CD8-positive, alpha-beta memory T cell (primary cell): ENCODE measurements at regions not wholly inside any gene's neighbourhood (a gene's known extent, or its start where the extent isn't known, plus 50 kb on each side); places are given as distances from the start of the nearest gene placed in this dataset.

Experiments
- CTCF ChIA-PET: fragments of 350-600 bp; sonication (Branson Sonifier 250); formaldehyde crosslinking; loops from one replicate; lab custom pipeline; 2021; ENCODE audit warnings: antibody characterized with exemption; lab: Charles Lee
- POLR2A ChIA-PET: fragments of 350-600 bp; sonication (Branson Sonifier 250); formaldehyde crosslinking; loops from one replicate; lab custom pipeline; 2021; ENCODE audit warnings: antibody characterized with exemption; lab: Charles Lee
- DNase-seq, 5 donors: peaks; one replicate each; pipeline versions ENCODE4 v3.0.0 to v3.0.0-alpha.2; 2020 to 2022; ENCODE audit warnings: mixed read lengths in 1 of 5
- H3K27ac ChIP-seq: one replicate; pipeline ENCODE4 v1.7.0; 2013; ENCODE audit warnings: low read depth, mild to moderate bottlenecking, low read length, moderate library complexity
- H3K27me3 ChIP-seq: 2 replicates; pipeline ENCODE4 v1.7.0; 2013; ENCODE audit warnings: low read length, mild to moderate bottlenecking; ENCODE audit not compliant: insufficient read depth, poor library complexity, severe bottlenecking
- H3K36me3 ChIP-seq: 2 replicates; pipeline ENCODE4 v1.7.0; 2013; ENCODE audit warnings: mild to moderate bottlenecking, low read length, moderate library complexity; ENCODE audit not compliant: insufficient read depth
- H3K4me1 ChIP-seq: 2 replicates; pipeline ENCODE4 v1.7.0; 2013; ENCODE audit warnings: mild to moderate bottlenecking, low read length, moderate library complexity; ENCODE audit not compliant: insufficient read depth
- H3K4me3 ChIP-seq: 2 replicates; pipeline ENCODE4 v1.7.0; 2013; ENCODE audit warnings: mild to moderate bottlenecking, low read length
- H3K9me3 ChIP-seq: 2 replicates; pipeline ENCODE4 v1.7.0; 2013; ENCODE audit warnings: mild to moderate bottlenecking, low read length
- H3K27ac Mint-ChIP-seq, 8 donors: one replicate each; pipeline ENCODE4 v1.8.0; 2020 to 2021; ENCODE audit warnings: mixed read lengths in 8 of 8, mild to moderate bottlenecking in 6 of 8, inconsistent platforms in 3 of 8, moderate library complexity in 3 of 8
- H3K27me3 Mint-ChIP-seq, 2 donors: one replicate each; pipeline ENCODE4 v1.8.0; 2020 to 2021; ENCODE audit warnings: mixed read lengths in 2 of 2, mild to moderate bottlenecking in 1 of 2, moderate library complexity in 1 of 2
- H3K36me3 Mint-ChIP-seq, 3 donors: one replicate each; pipeline ENCODE4 v1.8.0; 2020 to 2021; ENCODE audit warnings: mixed read lengths in 3 of 3, inconsistent platforms in 1 of 3, mild to moderate bottlenecking in 1 of 3
- H3K4me1 Mint-ChIP-seq, 3 donors: one replicate each; pipeline ENCODE4 v1.8.0; 2020 to 2021; ENCODE audit warnings: mixed read lengths in 3 of 3, inconsistent platforms in 1 of 3, mild to moderate bottlenecking in 1 of 3
- H3K4me3 Mint-ChIP-seq, 7 donors: one replicate each; pipeline ENCODE4 v1.8.0; 2020 to 2021; ENCODE audit warnings: mixed read lengths in 7 of 7, mild to moderate bottlenecking in 6 of 7, moderate library complexity in 4 of 7, inconsistent platforms in 2 of 7
- H3K9me3 Mint-ChIP-seq, 5 donors: one replicate each; pipeline ENCODE4 v1.8.0; 2020 to 2022; ENCODE audit warnings: mixed read lengths in 5 of 5, mild to moderate bottlenecking in 3 of 5, moderate library complexity in 2 of 5, inconsistent platforms in 1 of 5

GRCh38 chr18:62442391-62442790 is 80.4 kb upstream of the ZCCHC2 start:
- ChIA-PET CTCF (no interaction called here), POLR2A (no interaction called here)
- Histone ChIP-seq H3K27me3 (no peaks in the 10 kb centered on the region), H3K36me3 (no peaks in the 10 kb centered on the region), H3K27ac (no peak overlapping the region), H3K4me1 (no peaks in the 10 kb centered on the region), H3K9me3 (no peaks in the 10 kb centered on the region), H3K4me3 (no peak overlapping the region)
- no peaks in the 10 kb centered on the region for H3K36me3 Mint-ChIP-seq
- H3K4me1 Mint-ChIP-seq, result no peaks in the 10 kb centered on the region
- H3K27me3 Mint-ChIP-seq, result peaks cover 6 to 21% of the 10 kb centered on the region in 2 donors
- no peak overlapping the region for H3K27ac Mint-ChIP-seq
- no peak overlapping the region for H3K4me3 Mint-ChIP-seq
- DNase-seq, result no peak
- no peaks in the 10 kb centered on the region for H3K9me3 Mint-ChIP-seq

GRCh38 chr18:62445386-62445917 is 77.4 kb upstream of the ZCCHC2 start:
- H3K36me3 Mint-ChIP-seq, result no peaks in the 10 kb centered on the region
- H3K4me3 Mint-ChIP-seq, result no peak overlapping the region
- peaks cover 3 to 15% of the 10 kb centered on the region in 2 donors for H3K27me3 Mint-ChIP-seq
- CTCF ChIA-PET, result interaction anchor here (0.9 to 1.4 kb wide), 4 partner anchors 10 to 141 kb away, joined by 3 to 4 read pairs (median 3); no protein-coding TSS in a partner anchor
- H3K9me3 Mint-ChIP-seq, result peaks cover 0 to 2% (median 0%) of the 10 kb centered on the region in 5 donors
- no peak overlapping the region for H3K4me3 ChIP-seq
- H3K36me3 ChIP-seq, result no peaks in the 10 kb centered on the region
- H3K27ac Mint-ChIP-seq, result no peak overlapping the region
- H3K4me1 Mint-ChIP-seq, result no peaks in the 10 kb centered on the region
- no peak for DNase-seq
- POLR2A ChIA-PET, result no interaction called here
- no peaks in the 10 kb centered on the region for H3K4me1 ChIP-seq
- no peak overlapping the region for H3K27ac ChIP-seq
- no peaks in the 10 kb centered on the region for H3K27me3 ChIP-seq
- H3K9me3 ChIP-seq, result no peaks in the 10 kb centered on the region

GRCh38 chr18:62446511-62446910 is 76.3 kb upstream of the ZCCHC2 start:
- Mint-ChIP-seq H3K4me1 (no peaks in the 10 kb centered on the region), H3K36me3 (no peaks in the 10 kb centered on the region), H3K4me3 (no peak overlapping the region), H3K27ac (no peak overlapping the region), H3K9me3 (peaks cover 0 to 2% (median 0%) of the 10 kb centered on the region in 5 donors), H3K27me3 (peaks cover 0 to 13% of the 10 kb centered on the region in 2 donors)
- Histone ChIP-seq H3K4me1 (no peaks in the 10 kb centered on the region), H3K27me3 (no peaks in the 10 kb centered on the region), H3K27ac (no peak overlapping the region), H3K9me3 (no peaks in the 10 kb centered on the region), H3K4me3 (no peak overlapping the region), H3K36me3 (no peaks in the 10 kb centered on the region)
- DNase-seq, result no peak
- POLR2A ChIA-PET, result no interaction called here
- CTCF ChIA-PET, result interaction anchor here (0.9 to 1.4 kb wide), 3 partner anchors 21 to 140 kb away, joined by 3 to 4 read pairs (median 3); no protein-coding TSS in a partner anchor

GRCh38 chr18:62447652-62448051 is 75.2 kb upstream of the ZCCHC2 start:
- no peak for DNase-seq
- ChIA-PET POLR2A (no interaction called here), CTCF (no interaction called here)
- H3K36me3 Mint-ChIP-seq, result no peaks in the 10 kb centered on the region
- peaks cover 0 to 5% of the 10 kb centered on the region in 2 donors for H3K27me3 Mint-ChIP-seq
- peaks cover 0 to 2% (median 0%) of the 10 kb centered on the region in 5 donors for H3K9me3 Mint-ChIP-seq
- no peak overlapping the region for H3K4me3 Mint-ChIP-seq
- Histone ChIP-seq H3K9me3 (no peaks in the 10 kb centered on the region), H3K4me3 (no peak overlapping the region), H3K4me1 (no peaks in the 10 kb centered on the region), H3K27ac (no peak overlapping the region), H3K36me3 (no peaks in the 10 kb centered on the region), H3K27me3 (no peaks in the 10 kb centered on the region)
- no peak overlapping the region for H3K27ac Mint-ChIP-seq
- peaks cover 4 to 5% (median 4%) of the 10 kb centered on the region in 3 donors for H3K4me1 Mint-ChIP-seq

GRCh38 chr18:62448426-62448825 is 74.4 kb upstream of the ZCCHC2 start:
- no peak overlapping the region for H3K4me3 Mint-ChIP-seq
- no peak overlapping the region for H3K4me3 ChIP-seq
- no peak overlapping the region for H3K27ac Mint-ChIP-seq
- peaks cover 0 to 2% of the 10 kb centered on the region in 2 donors for H3K27me3 Mint-ChIP-seq
- H3K36me3 Mint-ChIP-seq, result no peaks in the 10 kb centered on the region
- H3K36me3 ChIP-seq, result no peaks in the 10 kb centered on the region
- no peak for DNase-seq
- peaks cover 0 to 2% (median 0%) of the 10 kb centered on the region in 5 donors for H3K9me3 Mint-ChIP-seq
- no peak overlapping the region for H3K27ac ChIP-seq
- ChIA-PET POLR2A (no interaction called here), CTCF (interaction anchor here (1.3 kb wide), 1 partner anchor 135 kb away, joined by 3 read pairs; no protein-coding TSS in a partner anchor)
- no peaks in the 10 kb centered on the region for H3K4me1 ChIP-seq
- H3K27me3 ChIP-seq, result no peaks in the 10 kb centered on the region
- peaks cover 4 to 6% (median 5%) of the 10 kb centered on the region in 3 donors for H3K4me1 Mint-ChIP-seq
- H3K9me3 ChIP-seq, result no peaks in the 10 kb centered on the region

GRCh38 chr18:62449490-62450104 is 73.2 kb upstream of the ZCCHC2 start:
- ChIA-PET CTCF (interaction anchor here (1.3 kb wide), 1 partner anchor 134 kb away, joined by 3 read pairs; no protein-coding TSS in a partner anchor), POLR2A (no interaction called here)
- H3K27ac Mint-ChIP-seq, result no peak overlapping the region

GRCh38 chr18:62450175-62450545 is 72.7 kb upstream of the ZCCHC2 start:
- ChIA-PET POLR2A (no interaction called here), CTCF (no interaction called here)
- no peak overlapping the region for H3K27ac ChIP-seq
- H3K36me3 Mint-ChIP-seq, result no peaks in the 10 kb centered on the region
- no peak overlapping the region for H3K4me3 Mint-ChIP-seq
- peaks cover 4 to 6% (median 5%) of the 10 kb centered on the region in 3 donors for H3K4me1 Mint-ChIP-seq
- DNase-seq, result no peak
- no peaks in the 10 kb centered on the region for H3K4me1 ChIP-seq
- peaks cover 0 to 2% (median 0%) of the 10 kb centered on the region in 5 donors for H3K9me3 Mint-ChIP-seq
- no peak overlapping the region for H3K4me3 ChIP-seq
- H3K36me3 ChIP-seq, result no peaks in the 10 kb centered on the region
- peaks cover 4% of the 10 kb centered on the region for H3K27me3 ChIP-seq
- H3K9me3 ChIP-seq, result no peaks in the 10 kb centered on the region
- no peak overlapping the region for H3K27ac Mint-ChIP-seq
- H3K27me3 Mint-ChIP-seq, result peaks cover 0 to 18% of the 10 kb centered on the region in 2 donors

More at GRCh38 chr18:62449490-62450104, 73.2 kb upstream of the ZCCHC2 start:
- peaks cover 0 to 12% of the 10 kb centered on the region in 2 donors for H3K27me3 Mint-ChIP-seq
- Histone ChIP-seq H3K4me3 (no peak overlapping the region), H3K36me3 (no peaks in the 10 kb centered on the region), H3K9me3 (no peaks in the 10 kb centered on the region), H3K27ac (no peak overlapping the region), H3K4me1 (no peaks in the 10 kb centered on the region), H3K27me3 (peaks cover 4% of the 10 kb centered on the region)
- peaks cover 0 to 2% (median 0%) of the 10 kb centered on the region in 5 donors for H3K9me3 Mint-ChIP-seq
- no peaks in the 10 kb centered on the region for H3K36me3 Mint-ChIP-seq
- peaks cover 4 to 6% (median 5%) of the 10 kb centered on the region in 3 donors for H3K4me1 Mint-ChIP-seq
- DNase-seq, result no peak
- H3K4me3 Mint-ChIP-seq, result no peak overlapping the region
